ENCODE measurements at regions not wholly inside any gene's neighbourhood (a gene's known extent, or its start where the extent isn't known, plus 50 kb on each side); places are given as distances from the start of the nearest gene placed in this dataset.

DNA sequence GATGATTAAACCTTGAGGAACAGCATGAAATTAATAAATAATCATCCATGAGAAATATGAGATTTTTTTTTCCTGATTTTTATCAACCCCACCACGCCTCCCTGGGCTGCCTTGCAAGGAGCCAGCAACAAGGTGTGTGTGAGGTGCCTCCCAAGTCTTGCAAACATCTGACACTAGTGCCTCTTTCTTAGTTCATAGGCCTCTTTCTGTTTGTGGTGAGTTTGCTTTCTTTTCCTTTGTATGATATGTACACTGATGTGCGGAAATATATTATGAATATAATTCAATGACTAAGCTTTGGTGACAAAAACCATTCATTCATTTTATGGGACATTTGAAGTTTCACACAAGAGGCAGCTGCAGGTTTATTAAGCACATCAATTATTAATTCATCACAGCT, 63.2 kb upstream of the SYNDIG1 start:
- TF ChIP-seq POLR2A (IDR thresholded peaks at IDR 0.05; ENCODE audit: low read depth, low read length) (no peak), TAF1 (IDR thresholded peaks at IDR 0.05; ENCODE audit: borderline replicate concordance, low read depth, low read length) (no peak)
